Sigmoid colon (tissue), 6 donors: ENCODE measurements at regions not wholly inside any gene's neighbourhood (a gene's known extent, or its start where the extent isn't known, plus 50 kb on each side); places are given as distances from the start of the nearest gene placed in this dataset.

Experiments used
- DNase-seq: peaks from one replicate; pipeline ENCODE4 v3.0.0-alpha.2; 2019
- H3K27ac ChIP-seq, 4 donors: fragments of 200-600 bp; sonication (generic); one replicate each; pipeline ENCODE4 v1.5.1; 2016 to 2019; ENCODE audit warnings: mild to moderate bottlenecking in 1 of 4
- H3K27me3 ChIP-seq, 3 donors: fragments of 200-600 bp; sonication (generic); one replicate each; pipeline ENCODE4 v1.5.1; 2019; ENCODE audit warnings: mild to moderate bottlenecking in 1 of 3
- H3K36me3 ChIP-seq, 4 donors: fragments of 200-600 bp; sonication (generic); one replicate each; pipeline ENCODE4 v1.5.1; 2016 to 2019
- H3K4me1 ChIP-seq, 4 donors: fragments of 200-600 bp; sonication (generic); one replicate each; pipeline ENCODE4 v1.5.1; 2017 to 2019
- H3K4me3 ChIP-seq, 4 donors: fragments of 200-600 bp; sonication (generic); one replicate each; pipeline ENCODE4 v1.5.1; 2017 to 2019; ENCODE audit warnings: mild to moderate bottlenecking in 2 of 4, moderate library complexity in 1 of 4
- H3K9me3 ChIP-seq, 4 donors: fragments of 200-600 bp in 3 of 4; sonication (generic) in 3 of 4; one replicate each; pipeline versions ENCODE4 v1.5.1 to v1.6.1; 2013 to 2019
- CTCF ChIP-seq, 4 experiments: fragments of 450-650 bp in 3 of 4; fragments of 200-600 bp in 1 of 4; IDR thresholded peaks; one replicate each; pipeline ENCODE4 v1.5.1; 2016 to 2019; ENCODE audit warnings: antibody characterized with exemption in 4 of 4, mild to moderate bottlenecking in 3 of 4, moderate library complexity in 2 of 4
- EP300 ChIP-seq, 4 donors: sonication (generic); formaldehyde crosslinking; IDR thresholded peaks; one replicate each; pipeline ENCODE4 v1.6.1; 2017; ENCODE audit warnings: antibody characterized with exemption in 4 of 4
- POLR2A ChIP-seq, 2 donors: fragments of 450-650 bp; IDR thresholded peaks; one replicate each; pipeline ENCODE4 v1.6.1; 2016; ENCODE audit warnings: antibody characterized with exemption in 2 of 2, mild to moderate bottlenecking in 2 of 2, moderate library complexity in 2 of 2
- POLR2AphosphoS5 ChIP-seq, 4 donors: sonication (generic); formaldehyde crosslinking; IDR thresholded peaks; one replicate each; pipeline ENCODE4 v1.6.1; 2017; ENCODE audit warnings: antibody characterized with exemption in 4 of 4
- WGBS, 2 donors: extraction: QIAGEN DNeasy Blood & Tissue Kit; methylation state at CpG; one replicate each; pipeline ENCODE4 v1.1.7; 2013; 5-methylcytosine and 5-hydroxymethylcytosine counted together
- intact Hi-C: fragments of 100-400 bp; cut with DNase I; formaldehyde crosslinking; loops from one replicate; pipeline ENCODE4 v1.15.1; 2023
- donor health status: healthy with polysubstance abuse.
- donor health status: healthy.

- no peak overlapping the region for H3K4me3 ChIP-seq
- H3K9me3 ChIP-seq = no peaks in the 10 kb centered on the region
- H3K27ac ChIP-seq = peak overlapping the region in 2 of 4 donors; percentile 37 to 45
- WGBS, 2 donors = 78 to 89% methylated on average over 4 of the region's 4 CpGs
- no peak for DNase-seq
- TF ChIP-seq POLR2A (IDR thresholded peaks at IDR 0.05) = no peak
- TF ChIP-seq EP300 (IDR thresholded peaks at IDR 0.05) = no peak
- no peak for TF ChIP-seq CTCF (IDR thresholded peaks at IDR 0.05)
- TF ChIP-seq POLR2AphosphoS5 (IDR thresholded peaks at IDR 0.05) = no peak
- no peaks in the 10 kb centered on the region for H3K27me3 ChIP-seq
- intact Hi-C loops = no loop called here
- no peaks in the 10 kb centered on the region for H3K36me3 ChIP-seq
- H3K4me1 ChIP-seq = peaks cover 0 to 10% (median 3%) of the 10 kb centered on the region in 4 donors
These were observed 136.5 kb upstream of the AGBL1 start for GRCh38 chr15:85943151-85943550.

GRCh38 chr15:85943791-85944190 lies 135.9 kb upstream of the AGBL1 start:
- WGBS, 2 donors = 82 to 91% methylated on average over 2 of the region's 2 CpGs
- DNase-seq = no peak
- TF ChIP-seq EP300 (IDR thresholded peaks at IDR 0.05) (no peak), POLR2AphosphoS5 (IDR thresholded peaks at IDR 0.05) (no peak)

GRCh38 chr15:85947021-85947420 lies 132.7 kb upstream of the AGBL1 start:
- TF ChIP-seq CTCF (IDR thresholded peaks at IDR 0.05) (no peak), POLR2A (IDR thresholded peaks at IDR 0.05) (no peak), POLR2AphosphoS5 (IDR thresholded peaks at IDR 0.05) (no peak), EP300 (IDR thresholded peaks at IDR 0.05) (no peak)
- no peaks in the 10 kb centered on the region for H3K27me3 ChIP-seq
- 58 to 63% methylated on average over 3 of the region's 3 CpGs for WGBS, 2 donors
- no peak overlapping the region for H3K27ac ChIP-seq
- DNase-seq = no peak
- H3K36me3 ChIP-seq = no peaks in the 10 kb centered on the region
- H3K4me3 ChIP-seq = no peak overlapping the region
- intact Hi-C loops = no loop called here
- no peaks in the 10 kb centered on the region for H3K9me3 ChIP-seq
- no peaks in the 10 kb centered on the region for H3K4me1 ChIP-seq

More at GRCh38 chr15:85943791-85944190, 135.9 kb upstream of the AGBL1 start:
- Histone ChIP-seq H3K27ac (peak overlapping the region in 2 of 4 donors; percentile 37 to 45), H3K36me3 (no peaks in the 10 kb centered on the region), H3K27me3 (no peaks in the 10 kb centered on the region), H3K9me3 (no peaks in the 10 kb centered on the region), H3K4me1 (peaks cover 0 to 10% (median 3%) of the 10 kb centered on the region in 4 donors), H3K4me3 (no peak overlapping the region)
- intact Hi-C loops = no loop called here

- no peak overlapping the region for H3K4me3 ChIP-seq
- H3K27ac ChIP-seq = no peak overlapping the region
- intact Hi-C loops = no loop called here
- H3K36me3 ChIP-seq = no peaks in the 10 kb centered on the region
- no peaks in the 10 kb centered on the region for H3K4me1 ChIP-seq
- TF ChIP-seq CTCF (IDR thresholded peaks at IDR 0.05) (no peak), EP300 (IDR thresholded peaks at IDR 0.05) (no peak), POLR2AphosphoS5 (IDR thresholded peaks at IDR 0.05) (no peak), POLR2A (IDR thresholded peaks at IDR 0.05) (no peak)
- no peak for DNase-seq
- no peaks in the 10 kb centered on the region for H3K9me3 ChIP-seq
- 87 to 93% methylated on average over 7 of the region's 7 CpGs for WGBS, 2 donors
- no peaks in the 10 kb centered on the region for H3K27me3 ChIP-seq
These were observed 131.7 kb upstream of the AGBL1 start for GRCh38 chr15:85947936-85948335.

- Histone ChIP-seq H3K9me3 (no peaks in the 10 kb centered on the region), H3K27ac (no peak overlapping the region), H3K4me3 (no peak overlapping the region), H3K4me1 (no peaks in the 10 kb centered on the region), H3K27me3 (no peaks in the 10 kb centered on the region), H3K36me3 (no peaks in the 10 kb centered on the region)
- 67 to 86% methylated on average over 5 of the region's 5 CpGs for WGBS, 2 donors
- intact Hi-C loops = no loop called here
- no peak for DNase-seq
- no peak for TF ChIP-seq EP300 (IDR thresholded peaks at IDR 0.05)
- no peak for TF ChIP-seq POLR2A (IDR thresholded peaks at IDR 0.05)
- TF ChIP-seq POLR2AphosphoS5 (IDR thresholded peaks at IDR 0.05) = no peak
- TF ChIP-seq CTCF (IDR thresholded peaks at IDR 0.05) = no peak
These were observed 129.6 kb upstream of the AGBL1 start for GRCh38 chr15:85950101-85950500.
